Spinal cord (tissue), 9 donors: ENCODE measurements at regions not wholly inside any gene's neighbourhood (a gene's known extent, or its start where the extent isn't known, plus 50 kb on each side); places are given as distances from the start of the nearest gene placed in this dataset.
"Not testable (repeated sequence)": the region's sequence is repeated elsewhere in the genome, so short reads cannot be mapped to it uniquely, and the experiment has no call there.

ENCODE experiments used
- DNase-seq, 6 donors: peaks; one replicate each; pipeline versions ENCODE4 v3.0.0 to v3.0.0-alpha.2; 2013 to 2015; ENCODE audit warnings: low spot score in 6 of 6, low read depth in 4 of 6
- H3K27ac ChIP-seq: one replicate; pipeline ENCODE4 v1.5.1; 2013; ENCODE audit warnings: low read depth, low read length, control low read depth
- H3K27me3 ChIP-seq: one replicate; pipeline ENCODE4 v1.6.1; 2013; ENCODE audit warnings: low read length; ENCODE audit not compliant: control insufficient read depth, insufficient read depth
- H3K36me3 ChIP-seq: one replicate; pipeline ENCODE4 v1.6.1; 2013; ENCODE audit warnings: low read length; ENCODE audit not compliant: control insufficient read depth, insufficient read depth
- H3K4me1 ChIP-seq: one replicate; pipeline ENCODE4 v1.6.1; 2013; ENCODE audit warnings: low read length; ENCODE audit not compliant: control insufficient read depth, insufficient read depth
- H3K4me3 ChIP-seq: one replicate; pipeline ENCODE4 v1.5.1; 2013; ENCODE audit warnings: low read depth, low read length, control low read depth
- H3K9me3 ChIP-seq: one replicate; pipeline ENCODE4 v1.6.1; 2013; ENCODE audit warnings: low read length; ENCODE audit not compliant: control insufficient read depth, insufficient read depth
- WGBS: methylation state at CpG from one replicate; pipeline ENCODE4 v1.1.5; 2013; ENCODE audit warnings: missing lambda C conversion rate; ENCODE audit not compliant: insufficient coverage; 5-methylcytosine and 5-hydroxymethylcytosine counted together
- donor health status: healthy.

GRCh38 chr3:75296858-75297257 is 367.3 kb upstream of the FRG2C start:
- H3K4me1 ChIP-seq: no peaks in the 10 kb centered on the region
- WGBS: no CpG with 5 or more reads among the region's 3 CpGs
- H3K9me3 ChIP-seq: peaks cover 3% of the 10 kb centered on the region

GRCh38 chr3:75300606-75301005 is 363.5 kb upstream of the FRG2C start:
- Histone ChIP-seq H3K9me3 (peaks cover 3% of the 10 kb centered on the region), H3K36me3 (no peaks in the 10 kb centered on the region), H3K4me3 (no peak overlapping the region), H3K27me3 (peaks cover 2% of the 10 kb centered on the region), H3K27ac (no peak overlapping the region), H3K4me1 (no peaks in the 10 kb centered on the region)
- WGBS: 76% methylated on average over 2 of the region's 3 CpGs
- DNase-seq: no peak

More at GRCh38 chr3:75296858-75297257, 367.3 kb upstream of the FRG2C start:
- Histone ChIP-seq H3K4me3 (no peak overlapping the region), H3K27me3 (no peaks in the 10 kb centered on the region), H3K36me3 (no peaks in the 10 kb centered on the region), H3K27ac (no peak overlapping the region)
- no peak for DNase-seq

DNA sequence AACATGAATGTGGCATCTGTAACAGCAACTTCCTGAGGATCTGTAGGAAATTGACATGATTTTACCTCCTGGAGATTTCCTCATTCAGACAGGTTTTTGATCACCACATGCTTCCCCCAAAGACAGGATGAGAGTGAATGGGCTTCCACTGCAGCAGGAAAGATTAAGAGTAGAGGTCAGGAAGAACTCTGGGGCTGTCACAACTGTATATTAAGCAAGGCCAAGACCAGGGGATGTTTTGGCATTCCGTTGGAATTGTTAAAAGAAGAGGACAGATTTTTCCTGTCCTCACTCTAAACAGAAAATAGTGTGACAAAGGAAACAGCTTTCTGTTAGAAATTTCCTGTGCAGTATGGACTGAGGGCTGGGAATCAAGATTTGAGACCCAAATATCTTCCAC is 363.1 kb upstream of the FRG2C start:
- not testable (repeated sequence) for H3K27me3 ChIP-seq, H3K27ac ChIP-seq, DNase-seq, H3K9me3 ChIP-seq, H3K36me3 ChIP-seq, H3K4me1 ChIP-seq, H3K4me3 ChIP-seq
- no CpG with 5 or more reads among the region's 1 CpG for WGBS

DNA sequence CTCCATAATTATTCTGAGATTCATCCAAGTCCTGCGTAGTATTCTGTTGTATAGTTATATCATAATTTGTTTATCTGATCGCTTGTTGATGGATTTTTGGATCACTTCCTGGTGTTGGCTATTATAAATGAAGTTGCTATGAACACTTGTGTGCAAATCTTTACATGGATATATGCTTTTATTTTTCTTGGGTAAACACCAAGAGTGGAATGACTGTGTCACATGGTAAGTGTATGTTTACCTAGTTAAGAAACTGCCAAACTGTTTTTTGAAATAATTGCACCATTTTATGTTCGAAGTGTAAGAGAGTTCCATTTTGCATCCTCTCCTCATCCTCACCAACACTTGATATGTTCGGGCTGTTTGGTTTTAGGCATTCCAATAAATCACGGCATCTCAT is 360.4 kb upstream of the FRG2C start:
- DNase-seq: no peak
- no peak overlapping the region for H3K4me3 ChIP-seq
- peaks cover 2% of the 10 kb centered on the region for H3K27me3 ChIP-seq
- WGBS: no CpG with 5 or more reads among the region's 5 CpGs
- H3K9me3 ChIP-seq: no peaks in the 10 kb centered on the region
- no peak overlapping the region for H3K27ac ChIP-seq
- H3K4me1 ChIP-seq: no peaks in the 10 kb centered on the region
- no peaks in the 10 kb centered on the region for H3K36me3 ChIP-seq

- no peaks in the 10 kb centered on the region for H3K4me1 ChIP-seq
- DNase-seq: no peak
- no peaks in the 10 kb centered on the region for H3K36me3 ChIP-seq
- 85% methylated on average over 2 of the region's 4 CpGs for WGBS
- H3K27ac ChIP-seq: no peak overlapping the region
- peaks cover 2% of the 10 kb centered on the region for H3K27me3 ChIP-seq
- no peak overlapping the region for H3K4me3 ChIP-seq
- no peaks in the 10 kb centered on the region for H3K9me3 ChIP-seq
Observed at GRCh38 chr3:75305901-75306300, 358.2 kb upstream of the FRG2C start.

DNA sequence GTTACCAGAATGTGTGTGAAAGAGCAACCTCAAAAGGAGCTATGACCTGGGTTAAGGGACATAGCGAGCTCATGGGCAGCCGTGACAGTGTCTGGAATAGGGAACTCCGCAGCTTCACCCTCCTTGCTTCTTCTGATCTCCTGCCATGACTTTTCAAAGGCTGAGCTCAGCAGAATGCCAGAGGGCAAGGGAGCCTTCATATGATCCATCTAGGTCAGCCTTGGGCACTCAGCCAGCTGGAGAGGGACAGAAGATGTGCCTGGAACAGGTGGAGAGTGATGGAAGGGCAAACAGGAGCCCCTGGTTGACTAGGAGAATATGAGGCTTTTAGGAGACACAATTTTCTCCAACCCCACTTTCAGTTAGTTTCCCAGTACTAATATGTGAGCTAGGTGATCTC is 352.8 kb upstream of the FRG2C start:
- not testable (repeated sequence) for H3K36me3 ChIP-seq, DNase-seq, H3K9me3 ChIP-seq, H3K4me3 ChIP-seq, H3K27me3 ChIP-seq, H3K27ac ChIP-seq, H3K4me1 ChIP-seq
- no CpG with 5 or more reads among the region's 3 CpGs for WGBS

DNA sequence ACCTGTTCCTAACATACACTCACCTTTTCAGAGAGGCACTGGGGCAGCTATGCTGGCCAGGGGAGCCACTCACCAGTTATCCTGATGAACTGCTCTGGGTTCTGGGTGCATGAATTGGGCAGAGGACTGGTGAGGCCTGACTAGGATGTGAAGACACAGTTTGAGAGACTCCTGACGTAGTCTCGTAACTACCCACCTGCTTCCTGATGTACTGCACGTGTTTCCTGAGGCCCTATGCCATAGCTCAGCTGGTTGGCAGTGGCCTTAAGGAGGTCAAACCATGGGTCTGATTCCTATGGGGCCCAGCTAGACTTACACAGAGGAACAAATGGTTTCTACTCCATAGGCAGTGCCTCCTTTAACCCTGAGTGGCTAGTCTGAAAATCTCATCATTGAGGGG is 351.7 kb upstream of the FRG2C start:
- DNase-seq, H3K27ac ChIP-seq, H3K4me1 ChIP-seq, H3K27me3 ChIP-seq, H3K4me3 ChIP-seq, H3K9me3 ChIP-seq, H3K36me3 ChIP-seq: not testable (repeated sequence)
- 100% methylated on average over 1 of the region's 3 CpGs for WGBS

DNA sequence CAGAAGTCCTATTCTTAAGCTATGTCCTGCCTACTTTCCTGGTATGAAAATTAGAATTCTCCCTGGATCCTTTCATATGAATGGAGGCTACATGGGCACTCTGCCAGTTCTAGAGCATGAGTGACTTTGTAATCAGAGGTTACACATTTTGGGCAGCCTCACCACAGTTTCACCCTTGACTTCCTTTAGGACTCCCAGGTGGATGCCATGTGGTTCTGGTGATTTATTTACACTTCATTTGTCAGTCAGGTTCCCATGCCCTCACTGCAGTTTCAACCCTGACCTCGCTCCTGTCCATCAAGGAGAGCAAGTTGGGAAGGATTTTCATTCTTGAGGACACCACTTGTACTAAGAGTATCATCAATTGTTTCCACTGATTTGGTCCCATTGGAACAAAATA is 344.4 kb upstream of the FRG2C start:
- WGBS: no CpG with 5 or more reads among the region's 1 CpG
- not testable (repeated sequence) for H3K4me1 ChIP-seq, DNase-seq, H3K27me3 ChIP-seq, H3K9me3 ChIP-seq, H3K36me3 ChIP-seq, H3K4me3 ChIP-seq, H3K27ac ChIP-seq

DNA sequence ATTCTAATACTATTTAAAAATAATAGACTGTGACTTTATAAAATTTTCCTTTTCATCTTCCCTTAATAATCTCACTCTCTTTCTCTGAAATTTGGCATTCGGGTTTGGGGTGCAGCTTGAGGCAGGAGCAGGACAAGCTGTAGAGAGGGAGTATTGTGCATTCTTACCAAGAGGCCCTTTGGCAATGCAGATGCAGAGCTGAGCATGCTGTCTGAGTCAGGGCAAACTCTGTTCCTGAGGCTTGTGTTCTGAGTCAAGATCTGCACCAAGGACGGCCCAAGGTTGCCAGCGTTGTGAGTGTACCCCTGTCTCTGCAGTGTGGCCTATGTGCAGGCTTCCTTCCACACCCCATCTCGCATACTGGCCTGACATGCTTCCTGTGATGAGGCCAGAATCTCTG is 343.8 kb upstream of the FRG2C start:
- Histone ChIP-seq H3K36me3 (no peaks in the 10 kb centered on the region), H3K9me3 (no peaks in the 10 kb centered on the region), H3K27ac (no peak overlapping the region), H3K4me1 (no peaks in the 10 kb centered on the region), H3K27me3 (no peaks in the 10 kb centered on the region), H3K4me3 (no peak overlapping the region)
- WGBS: 100% methylated on average over 3 of the region's 4 CpGs
- DNase-seq: no peak

DNA sequence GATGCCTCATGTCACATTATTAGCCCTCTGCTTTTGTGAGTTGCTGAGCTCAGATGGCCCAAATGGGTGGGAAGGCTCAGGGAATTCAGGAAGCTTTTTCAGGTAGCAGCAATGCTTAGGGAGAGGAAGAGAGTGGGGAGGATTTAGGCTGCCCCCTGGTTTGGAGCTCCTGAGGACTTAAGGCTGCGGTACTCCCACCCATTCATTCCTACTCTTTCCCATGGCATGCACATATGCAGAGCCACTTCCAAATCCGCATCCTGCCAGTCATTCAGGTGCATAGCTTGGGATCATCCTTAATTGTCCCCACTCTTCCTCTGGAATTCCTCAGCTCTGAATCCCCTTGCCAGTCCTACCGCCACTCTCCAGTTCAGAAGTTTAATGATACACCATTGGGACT is 343.1 kb upstream of the FRG2C start:
- Histone ChIP-seq H3K27ac (no peak overlapping the region), H3K4me1 (no peaks in the 10 kb centered on the region), H3K9me3 (no peaks in the 10 kb centered on the region), H3K36me3 (no peaks in the 10 kb centered on the region), H3K4me3 (no peak overlapping the region), H3K27me3 (no peaks in the 10 kb centered on the region)
- DNase-seq: no peak
- WGBS: 98% methylated on average over 2 of the region's 3 CpGs
